ENCODE measurements at regions not wholly inside any gene's neighbourhood (a gene's known extent, or its start where the extent isn't known, plus 50 kb on each side); places are given as distances from the start of the nearest gene placed in this dataset.

DNA sequence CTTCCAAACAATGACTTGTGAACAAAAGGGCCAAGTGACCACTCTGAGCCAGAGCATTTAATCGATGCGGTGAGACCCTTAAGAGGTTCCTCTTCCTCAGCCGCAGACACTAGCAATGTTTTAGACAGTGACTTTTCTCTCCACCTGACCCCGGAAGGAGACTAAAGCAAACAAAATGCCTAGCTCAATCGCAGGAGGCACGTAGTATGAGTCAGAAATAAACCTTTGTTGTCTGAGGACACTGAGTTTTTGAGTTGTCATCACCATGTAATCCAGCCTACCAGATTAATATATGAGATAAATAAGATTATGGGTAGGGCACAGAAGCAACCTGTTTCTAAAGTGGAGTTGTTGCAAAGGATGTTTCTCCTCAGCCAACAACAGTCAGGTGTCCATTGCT, 326.2 kb upstream of the DUSP10 start:
- TF ChIP-seq, protein P1, sequence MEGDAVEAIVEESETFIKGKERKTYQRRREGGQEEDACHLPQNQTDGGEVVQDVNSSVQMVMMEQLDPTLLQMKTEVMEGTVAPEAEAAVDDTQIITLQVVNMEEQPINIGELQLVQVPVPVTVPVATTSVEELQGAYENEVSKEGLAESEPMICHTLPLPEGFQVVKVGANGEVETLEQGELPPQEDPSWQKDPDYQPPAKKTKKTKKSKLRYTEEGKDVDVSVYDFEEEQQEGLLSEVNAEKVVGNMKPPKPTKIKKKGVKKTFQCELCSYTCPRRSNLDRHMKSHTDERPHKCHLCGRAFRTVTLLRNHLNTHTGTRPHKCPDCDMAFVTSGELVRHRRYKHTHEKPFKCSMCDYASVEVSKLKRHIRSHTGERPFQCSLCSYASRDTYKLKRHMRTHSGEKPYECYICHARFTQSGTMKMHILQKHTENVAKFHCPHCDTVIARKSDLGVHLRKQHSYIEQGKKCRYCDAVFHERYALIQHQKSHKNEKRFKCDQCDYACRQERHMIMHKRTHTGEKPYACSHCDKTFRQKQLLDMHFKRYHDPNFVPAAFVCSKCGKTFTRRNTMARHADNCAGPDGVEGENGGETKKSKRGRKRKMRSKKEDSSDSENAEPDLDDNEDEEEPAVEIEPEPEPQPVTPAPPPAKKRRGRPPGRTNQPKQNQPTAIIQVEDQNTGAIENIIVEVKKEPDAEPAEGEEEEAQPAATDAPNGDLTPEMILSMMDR (IDR thresholded peaks at IDR 0.05) = no peak
- no peak for TF ChIP-seq POLR2A (IDR thresholded peaks at IDR 0.05)
